HG03442 (cell line): ENCODE measurements at regions not wholly inside any gene's neighbourhood (a gene's known extent, or its start where the extent isn't known, plus 50 kb on each side); places are given as distances from the start of the nearest gene placed in this dataset.

Source experiments
- ATAC-seq: cut with Tn5 transposase; IDR thresholded peaks from one replicate; pipeline ENCODE4 v1.9.1; 2021; ENCODE audit warnings: mild to moderate bottlenecking, moderate library complexity; ENCODE audit not compliant: unreplicated experiment

DNA sequence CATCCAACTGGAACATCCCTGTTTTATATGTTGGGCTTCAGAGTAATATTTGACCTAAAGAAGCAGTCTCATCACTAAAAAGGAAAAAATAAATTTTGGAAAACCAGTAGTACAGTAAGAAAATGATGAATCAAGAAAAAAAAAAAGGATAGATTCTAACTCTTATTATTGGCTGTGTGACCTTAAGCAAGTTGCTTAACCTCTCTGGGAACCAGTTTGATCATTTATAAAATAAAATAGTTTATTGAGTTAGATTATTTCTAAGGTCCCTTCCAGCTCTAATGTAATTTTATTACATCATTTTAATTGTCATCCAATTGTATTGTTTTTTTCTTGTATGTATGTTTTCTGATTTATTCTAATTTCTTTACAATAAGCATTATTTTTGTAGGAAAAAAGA, 127.0 kb downstream of the PRELID2 start:
- ATAC-seq, result no peak

- ATAC-seq, result no peak
Measured at GRCh38 chr5:145704724-145705123, 130.4 kb downstream of the PRELID2 start.

DNA sequence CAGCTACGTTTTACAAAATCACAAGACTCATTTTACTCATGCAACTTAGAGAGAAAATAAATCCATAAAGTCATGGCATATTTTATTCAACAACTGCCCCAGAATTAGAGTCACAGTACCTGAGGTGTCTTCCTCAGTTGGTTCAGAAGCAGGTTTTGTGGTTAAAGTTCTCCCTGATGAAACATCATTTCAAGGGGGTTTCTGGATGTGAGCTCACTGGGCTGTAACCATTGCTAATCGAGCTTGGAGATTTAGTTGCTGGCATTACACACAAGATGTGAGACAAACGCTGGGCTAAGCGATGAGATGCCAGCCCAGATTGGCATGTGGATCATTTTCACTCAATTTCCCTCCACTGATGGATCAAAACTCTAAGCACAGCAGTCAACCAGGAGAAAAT, 131.3 kb downstream of the PRELID2 start:
- ATAC-seq, result no peak

- no peak for ATAC-seq
Measured at GRCh38 chr5:145701404-145701803, 133.7 kb downstream of the PRELID2 start.

DNA sequence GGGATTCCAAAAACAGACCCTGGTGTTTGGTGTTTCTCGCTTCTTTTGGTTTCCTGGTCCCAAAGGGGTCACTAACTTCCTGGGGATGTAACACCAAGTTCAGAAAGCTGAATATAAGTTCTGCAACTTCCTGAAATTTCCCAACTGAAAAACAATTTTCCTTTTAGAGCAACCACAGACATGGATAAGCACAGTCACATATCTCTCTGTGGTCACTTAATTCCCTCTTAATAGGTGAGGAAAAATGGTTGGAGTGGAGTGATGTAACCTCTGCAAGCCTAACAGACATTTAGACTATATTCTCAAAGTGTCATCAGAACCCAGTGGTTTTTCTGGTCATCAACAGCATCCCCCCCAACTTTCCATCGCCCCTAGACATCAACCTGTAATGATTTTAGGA, 135.3 kb downstream of the PRELID2 start:
- no peak for ATAC-seq

DNA sequence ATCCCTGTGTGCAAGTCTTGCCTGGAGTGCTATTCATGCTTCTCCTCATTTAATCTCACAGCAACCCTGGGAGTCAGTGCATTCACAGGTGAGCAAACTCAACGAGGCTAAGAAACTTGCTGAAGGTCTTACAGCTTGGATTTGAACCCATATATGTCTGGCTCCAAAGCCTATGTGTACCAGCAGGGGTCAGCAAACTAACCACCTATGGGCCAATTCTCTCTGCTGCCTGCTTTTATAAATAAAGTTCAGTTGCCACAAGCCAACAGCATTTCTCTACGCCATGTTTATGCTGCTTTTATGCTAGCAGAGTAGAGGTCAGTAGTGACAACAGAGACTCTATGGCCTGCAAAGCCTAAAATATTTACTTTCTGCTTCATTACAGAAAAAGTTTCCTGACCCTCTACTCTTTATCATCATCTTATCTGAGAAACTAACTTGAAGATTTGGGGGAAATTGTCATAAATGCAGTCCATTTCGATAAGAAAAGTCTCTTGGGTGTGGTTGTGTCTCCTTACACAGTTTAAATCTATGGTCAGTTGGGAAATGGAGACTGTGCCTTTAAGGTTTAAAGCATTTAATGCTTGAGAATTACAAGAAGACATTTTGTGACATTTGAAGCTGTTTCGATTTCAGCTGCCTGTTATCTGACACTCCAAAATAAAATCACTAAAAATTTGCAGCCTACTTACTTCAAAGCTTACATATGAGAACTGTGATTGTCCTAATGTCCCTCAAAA, 137.7 kb downstream of the PRELID2 start:
- ATAC-seq, result peak; percentile 80

DNA sequence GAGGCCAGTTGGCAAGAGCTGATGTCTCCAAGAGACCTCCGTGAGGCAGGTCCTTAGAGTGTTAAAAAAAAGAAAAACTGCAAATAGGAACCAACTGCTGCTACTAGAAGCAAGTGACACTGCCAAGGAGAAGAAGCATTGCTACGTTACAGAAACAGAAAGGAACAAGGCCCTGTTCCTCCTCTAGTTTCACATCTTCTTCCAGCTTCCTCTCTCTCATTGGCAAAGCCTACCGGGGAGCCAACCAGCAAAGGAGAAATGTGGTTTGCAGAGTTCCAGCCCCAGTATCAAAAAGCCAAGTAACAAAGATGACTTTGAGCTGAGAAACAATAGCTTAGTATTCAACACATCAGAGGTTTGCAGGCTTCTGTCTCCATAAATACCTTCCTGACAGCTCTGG, 145.9 kb downstream of the PRELID2 start:
- peak; percentile 83 for ATAC-seq

DNA sequence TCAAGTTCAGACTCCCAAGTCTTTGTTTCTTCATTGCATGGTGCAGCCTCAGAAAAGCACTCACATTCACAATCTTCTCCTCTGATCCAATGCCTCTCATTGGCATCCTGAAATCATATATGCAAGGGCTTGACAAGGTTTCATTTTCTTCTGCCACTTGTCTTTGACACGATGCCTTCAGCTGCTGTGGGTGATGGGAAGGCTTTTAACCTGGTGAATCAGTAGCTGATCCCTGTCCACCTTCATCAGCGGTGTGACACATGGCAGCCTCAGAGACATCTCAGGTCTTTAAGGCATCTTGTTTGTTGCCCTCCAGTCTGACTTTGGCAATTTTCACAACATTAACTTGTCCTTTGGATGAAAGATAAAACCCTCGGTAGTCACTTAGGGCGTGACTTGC, 147.2 kb downstream of the PRELID2 start:
- ATAC-seq, result no peak

- no peak for ATAC-seq
Measured at GRCh38 chr5:145685417-145685816, 149.7 kb downstream of the PRELID2 start.

GRCh38 chr5:145683431-145683830, 151.7 kb downstream of the PRELID2 start:
- no peak for ATAC-seq

GRCh38 chr5:145682197-145682899, 152.8 kb downstream of the PRELID2 start:
- ATAC-seq, result no peak

GRCh38 chr5:145681686-145682085, 153.5 kb downstream of the PRELID2 start:
- ATAC-seq, result peak; percentile 97

- no peak for ATAC-seq
Measured at GRCh38 chr5:145681216-145681615, 153.9 kb downstream of the PRELID2 start.

GRCh38 chr5:145680767-145681166, 154.4 kb downstream of the PRELID2 start:
- no peak for ATAC-seq

GRCh38 chr5:145680169-145680568, 155.0 kb downstream of the PRELID2 start:
- ATAC-seq, result no peak

GRCh38 chr5:145678255-145678654, 156.9 kb downstream of the PRELID2 start:
- no peak for ATAC-seq

- no peak for ATAC-seq
Measured at GRCh38 chr5:145673786-145674185, 161.4 kb downstream of the PRELID2 start.

GRCh38 chr5:145668714-145669113, 166.4 kb downstream of the PRELID2 start:
- ATAC-seq, result no peak

- no peak for ATAC-seq
Measured at GRCh38 chr5:145667742-145668141, 167.4 kb downstream of the PRELID2 start.

DNA sequence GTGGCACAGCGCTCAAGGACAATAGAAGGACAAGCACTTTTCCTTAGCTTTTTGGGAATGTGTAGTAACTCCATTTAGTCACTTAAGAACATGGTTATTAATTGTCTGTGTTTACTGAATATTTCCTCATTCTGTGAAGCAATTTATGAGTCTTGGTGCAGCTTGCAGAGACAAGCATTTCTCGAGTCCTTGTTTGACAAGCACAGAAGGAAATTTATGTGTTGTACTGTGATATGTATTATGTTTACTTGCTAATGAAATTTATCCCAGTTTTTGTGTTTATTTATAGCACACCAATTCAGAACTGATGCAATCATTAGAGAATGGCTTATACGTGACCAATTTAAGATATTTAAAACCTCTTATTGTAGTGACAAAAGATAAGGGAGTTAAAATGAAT, 168.6 kb downstream of the PRELID2 start:
- ATAC-seq, result no peak

GRCh38 chr5:145661737-145662485, 173.2 kb downstream of the PRELID2 start:
- ATAC-seq, result no peak
